ENCODE measurements at regions not wholly inside any gene's neighbourhood (a gene's known extent, or its start where the extent isn't known, plus 50 kb on each side); places are given as distances from the start of the nearest gene placed in this dataset.

- Histone ChIP-seq H2BK15ac (ENCODE audit: low read depth, poor library complexity, severe bottlenecking) (no peak overlapping the region), H3K9me3 (ENCODE audit: control insufficient read depth, low read length) (no peaks in the 10 kb centered on the region), H3K27me3 (ENCODE audit: control insufficient read depth in 1 of 2, insufficient read depth in 1 of 2, low read length in 2 of 2) (peaks cover 4 to 16% of the 10 kb centered on the region in 2 experiments), H2BK12ac (ENCODE audit: low read length in 2 of 2) (no peak overlapping the region), H2BK5ac (ENCODE audit: low read depth, low read length, poor library complexity, severe bottlenecking) (no peak overlapping the region), H4K91ac (ENCODE audit: low read length) (no peak overlapping the region), H3K23ac (ENCODE audit: low read length in 2 of 2) (no peak overlapping the region), H3K9ac (ENCODE audit: low read length) (no peak overlapping the region), H3K4ac (ENCODE audit: low read depth in 1 of 2, low read length in 2 of 2) (no peak overlapping the region), H4K8ac (ENCODE audit: low read length) (no peak overlapping the region), H3K18ac (ENCODE audit: low read depth in 1 of 2, low read length in 2 of 2) (no peak overlapping the region), H3K4me3 (ENCODE audit: insufficient read depth in 1 of 2, low read depth in 1 of 2, low read length in 2 of 2) (no peak overlapping the region), H3K4me1 (ENCODE audit: control insufficient read depth, insufficient read depth, low read depth, low read length) (no peaks in the 10 kb centered on the region), H2BK120ac (ENCODE audit: low read depth, low read length) (no peak overlapping the region), H2AFZ (ENCODE audit: low read depth, low read length) (no peak overlapping the region), H3K27ac (ENCODE audit: low read length, poor library complexity, severe bottlenecking) (no peak overlapping the region), H2AK5ac (ENCODE audit: low read length, severe bottlenecking) (no peak overlapping the region), H3K79me1 (replicated peaks; ENCODE audit: low read length, poor library complexity, severe bottlenecking) (no peaks in the 10 kb centered on the region), H3K4me2 (ENCODE audit: low read length, poor library complexity, severe bottlenecking) (no peak overlapping the region), H3K36me3 (ENCODE audit: control insufficient read depth in 1 of 2, insufficient read depth in 2 of 2, low read depth in 1 of 2, low read length in 2 of 2) (no peaks in the 10 kb centered on the region), H3K14ac (ENCODE audit: low read length in 2 of 2) (no peak overlapping the region)
- no peak for DNase-seq
- WGBS: 85% methylated on average over 14 of the region's 14 CpGs
Observed at GRCh38 chr6:168730931-168731716, 290.1 kb downstream of the SMOC2 start.

- no peak for DNase-seq
- H3K4me2 ChIP-seq (ENCODE audit: low read length, poor library complexity, severe bottlenecking): no peak overlapping the region
- no peak overlapping the region for H3K4me3 ChIP-seq (ENCODE audit: insufficient read depth in 1 of 2, low read depth in 1 of 2, low read length in 2 of 2)
- no peak overlapping the region for H4K8ac ChIP-seq (ENCODE audit: low read length)
- no peak overlapping the region for H3K4ac ChIP-seq (ENCODE audit: low read depth in 1 of 2, low read length in 2 of 2)
- H3K36me3 ChIP-seq (ENCODE audit: control insufficient read depth in 1 of 2, insufficient read depth in 2 of 2, low read depth in 1 of 2, low read length in 2 of 2): no peaks in the 10 kb centered on the region
- H3K27me3 ChIP-seq (ENCODE audit: control insufficient read depth in 1 of 2, insufficient read depth in 1 of 2, low read length in 2 of 2): peaks cover 0 to 8% of the 10 kb centered on the region in 2 experiments
- no peaks in the 10 kb centered on the region for H3K79me1 ChIP-seq (replicated peaks; ENCODE audit: low read length, poor library complexity, severe bottlenecking)
- H2BK120ac ChIP-seq (ENCODE audit: low read depth, low read length): no peak overlapping the region
- H3K27ac ChIP-seq (ENCODE audit: low read length, poor library complexity, severe bottlenecking): no peak overlapping the region
- no peaks in the 10 kb centered on the region for H3K9me3 ChIP-seq (ENCODE audit: control insufficient read depth, low read length)
- H3K14ac ChIP-seq (ENCODE audit: low read length in 2 of 2): no peak overlapping the region
- no peak overlapping the region for H2AFZ ChIP-seq (ENCODE audit: low read depth, low read length)
- no peak overlapping the region for H3K9ac ChIP-seq (ENCODE audit: low read length)
- H2AK5ac ChIP-seq (ENCODE audit: low read length, severe bottlenecking): no peak overlapping the region
- H4K91ac ChIP-seq (ENCODE audit: low read length): no peak overlapping the region
- no peak overlapping the region for H3K23ac ChIP-seq (ENCODE audit: low read length in 2 of 2)
- WGBS: 80% methylated on average over 2 of the region's 2 CpGs
- H3K18ac ChIP-seq (ENCODE audit: low read depth in 1 of 2, low read length in 2 of 2): no peak overlapping the region
- no peak overlapping the region for H2BK5ac ChIP-seq (ENCODE audit: low read depth, low read length, poor library complexity, severe bottlenecking)
- H3K4me1 ChIP-seq (ENCODE audit: control insufficient read depth, insufficient read depth, low read depth, low read length): peaks cover 2% of the 10 kb centered on the region
- no peak overlapping the region for H2BK15ac ChIP-seq (ENCODE audit: low read depth, poor library complexity, severe bottlenecking)
- no peak overlapping the region for H2BK12ac ChIP-seq (ENCODE audit: low read length in 2 of 2)
Observed at GRCh38 chr6:168728056-168728455, 287.1 kb downstream of the SMOC2 start.

DNA sequence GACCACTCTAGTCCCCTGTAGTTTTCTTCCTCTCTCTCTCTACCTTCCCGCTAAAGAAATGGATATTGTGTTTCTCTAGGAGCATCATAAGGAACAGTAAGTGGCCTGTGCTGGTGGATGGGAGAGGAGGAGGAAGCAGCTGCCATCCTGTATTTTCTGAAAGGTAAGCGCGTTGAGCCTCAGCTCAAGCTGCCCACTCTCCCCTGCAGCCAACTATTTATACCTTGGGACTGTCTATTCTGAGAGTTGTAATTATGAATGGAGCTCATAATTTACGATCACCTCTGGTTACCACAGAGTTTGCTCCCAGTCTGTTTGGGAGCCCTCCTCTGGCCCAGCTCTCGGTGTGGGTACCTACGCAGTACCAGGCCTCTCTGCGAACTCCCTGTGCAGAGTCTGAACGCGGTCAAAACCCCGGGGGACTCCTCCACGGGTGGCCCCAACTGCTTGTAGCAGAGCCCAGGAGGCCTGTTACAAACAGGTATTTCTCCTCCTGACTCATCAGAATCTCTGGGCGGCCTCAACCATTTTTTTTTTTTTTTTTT, 285.4 kb downstream of the SMOC2 start:
- Histone ChIP-seq H3K9ac (ENCODE audit: low read length) (no peak overlapping the region), H3K18ac (ENCODE audit: low read depth in 1 of 2, low read length in 2 of 2) (no peak overlapping the region), H4K8ac (ENCODE audit: low read length) (no peak overlapping the region), H3K4me1 (ENCODE audit: control insufficient read depth, insufficient read depth, low read depth, low read length) (peaks cover 2% of the 10 kb centered on the region), H3K79me1 (replicated peaks; ENCODE audit: low read length, poor library complexity, severe bottlenecking) (no peaks in the 10 kb centered on the region), H2AK5ac (ENCODE audit: low read length, severe bottlenecking) (no peak overlapping the region), H3K9me3 (ENCODE audit: control insufficient read depth, low read length) (no peaks in the 10 kb centered on the region), H2BK12ac (ENCODE audit: low read length in 2 of 2) (no peak overlapping the region), H2BK15ac (ENCODE audit: low read depth, poor library complexity, severe bottlenecking) (no peak overlapping the region), H3K27ac (ENCODE audit: low read length, poor library complexity, severe bottlenecking) (no peak overlapping the region), H3K4me3 (ENCODE audit: insufficient read depth in 1 of 2, low read depth in 1 of 2, low read length in 2 of 2) (no peak overlapping the region), H3K14ac (ENCODE audit: low read length in 2 of 2) (no peak overlapping the region), H3K27me3 (ENCODE audit: control insufficient read depth in 1 of 2, insufficient read depth in 1 of 2, low read length in 2 of 2) (peaks cover 0 to 11% of the 10 kb centered on the region in 2 experiments), H3K4me2 (ENCODE audit: low read length, poor library complexity, severe bottlenecking) (no peak overlapping the region), H2AFZ (ENCODE audit: low read depth, low read length) (no peak overlapping the region), H3K4ac (ENCODE audit: low read depth in 1 of 2, low read length in 2 of 2) (no peak overlapping the region), H2BK5ac (ENCODE audit: low read depth, low read length, poor library complexity, severe bottlenecking) (no peak overlapping the region), H2BK120ac (ENCODE audit: low read depth, low read length) (no peak overlapping the region), H4K91ac (ENCODE audit: low read length) (no peak overlapping the region), H3K23ac (ENCODE audit: low read length in 2 of 2) (no peak overlapping the region), H3K36me3 (ENCODE audit: control insufficient read depth in 1 of 2, insufficient read depth in 2 of 2, low read depth in 1 of 2, low read length in 2 of 2) (no peaks in the 10 kb centered on the region)
- WGBS: 84% methylated on average over 9 of the region's 12 CpGs
- no peak for DNase-seq

GRCh38 chr6:168725802-168726201, 284.8 kb downstream of the SMOC2 start:
- DNase-seq: no peak
- H2AFZ ChIP-seq (ENCODE audit: low read depth, low read length): no peak overlapping the region
- no peak overlapping the region for H3K9ac ChIP-seq (ENCODE audit: low read length)
- H3K14ac ChIP-seq (ENCODE audit: low read length in 2 of 2): no peak overlapping the region
- WGBS: 70% methylated on average over 12 of the region's 12 CpGs
- H2AK5ac ChIP-seq (ENCODE audit: low read length, severe bottlenecking): no peak overlapping the region
- H3K27ac ChIP-seq (ENCODE audit: low read length, poor library complexity, severe bottlenecking): no peak overlapping the region
- no peak overlapping the region for H4K91ac ChIP-seq (ENCODE audit: low read length)
- H2BK120ac ChIP-seq (ENCODE audit: low read depth, low read length): no peak overlapping the region
- H3K18ac ChIP-seq (ENCODE audit: low read depth in 1 of 2, low read length in 2 of 2): no peak overlapping the region
- H3K4me3 ChIP-seq (ENCODE audit: insufficient read depth in 1 of 2, low read depth in 1 of 2, low read length in 2 of 2): no peak overlapping the region
- no peak overlapping the region for H3K4me2 ChIP-seq (ENCODE audit: low read length, poor library complexity, severe bottlenecking)
- peaks cover 2% of the 10 kb centered on the region for H3K4me1 ChIP-seq (ENCODE audit: control insufficient read depth, insufficient read depth, low read depth, low read length)
- H2BK5ac ChIP-seq (ENCODE audit: low read depth, low read length, poor library complexity, severe bottlenecking): no peak overlapping the region
- H2BK12ac ChIP-seq (ENCODE audit: low read length in 2 of 2): no peak overlapping the region
- H3K4ac ChIP-seq (ENCODE audit: low read depth in 1 of 2, low read length in 2 of 2): no peak overlapping the region
- no peak overlapping the region for H3K23ac ChIP-seq (ENCODE audit: low read length in 2 of 2)
- H3K79me1 ChIP-seq (replicated peaks; ENCODE audit: low read length, poor library complexity, severe bottlenecking): no peaks in the 10 kb centered on the region
- no peaks in the 10 kb centered on the region for H3K36me3 ChIP-seq (ENCODE audit: control insufficient read depth in 1 of 2, insufficient read depth in 2 of 2, low read depth in 1 of 2, low read length in 2 of 2)
- H3K9me3 ChIP-seq (ENCODE audit: control insufficient read depth, low read length): no peaks in the 10 kb centered on the region
- H3K27me3 ChIP-seq (ENCODE audit: control insufficient read depth in 1 of 2, insufficient read depth in 1 of 2, low read length in 2 of 2): peaks cover 0 to 8% of the 10 kb centered on the region in 2 experiments
- no peak overlapping the region for H4K8ac ChIP-seq (ENCODE audit: low read length)
- no peak overlapping the region for H2BK15ac ChIP-seq (ENCODE audit: low read depth, poor library complexity, severe bottlenecking)
